ENCODE measurements at regions not wholly inside any gene's neighbourhood (a gene's known extent, or its start where the extent isn't known, plus 50 kb on each side); places are given as distances from the start of the nearest gene placed in this dataset.
A peak's percentile ranks its signal among the peaks of the same experiment; 100 is the strongest.
"Not testable (repeated sequence)": the region's sequence is repeated elsewhere in the genome, so short reads cannot be mapped to it uniquely, and the experiment has no call there.

DNA sequence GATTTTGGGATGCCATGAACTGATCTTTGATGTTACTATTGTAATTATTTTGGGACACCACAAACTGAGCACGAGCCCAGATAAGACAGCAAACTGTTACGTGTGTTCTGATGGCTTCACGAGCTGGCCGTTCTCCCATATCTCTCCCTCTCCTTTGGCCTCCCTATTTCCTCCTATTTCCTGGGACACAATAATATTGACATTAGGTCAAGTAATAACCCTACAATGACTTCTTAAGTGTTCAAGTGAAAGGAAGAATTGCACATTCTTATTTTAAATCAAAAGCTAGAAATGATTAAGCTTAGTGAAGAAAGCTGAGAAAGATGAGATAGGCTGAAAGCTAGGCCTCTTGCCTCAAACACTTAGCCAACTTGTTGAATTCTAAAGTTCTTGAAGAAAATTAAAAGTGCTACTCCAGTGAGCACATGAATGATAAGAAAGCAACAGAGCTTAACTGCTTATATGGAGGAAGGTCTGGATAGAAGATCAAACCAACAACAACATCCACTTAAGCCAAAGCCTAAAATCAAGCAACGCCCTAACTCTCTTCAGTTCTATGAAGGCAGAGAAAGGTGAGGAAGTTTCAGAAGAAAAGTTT, 247.1 kb downstream of the LRRC70 start:
- DNase-seq: no peak

- DNase-seq: no peak
These were observed 246.3 kb downstream of the LRRC70 start for GRCh38 chr5:62824936-62825335.

DNA sequence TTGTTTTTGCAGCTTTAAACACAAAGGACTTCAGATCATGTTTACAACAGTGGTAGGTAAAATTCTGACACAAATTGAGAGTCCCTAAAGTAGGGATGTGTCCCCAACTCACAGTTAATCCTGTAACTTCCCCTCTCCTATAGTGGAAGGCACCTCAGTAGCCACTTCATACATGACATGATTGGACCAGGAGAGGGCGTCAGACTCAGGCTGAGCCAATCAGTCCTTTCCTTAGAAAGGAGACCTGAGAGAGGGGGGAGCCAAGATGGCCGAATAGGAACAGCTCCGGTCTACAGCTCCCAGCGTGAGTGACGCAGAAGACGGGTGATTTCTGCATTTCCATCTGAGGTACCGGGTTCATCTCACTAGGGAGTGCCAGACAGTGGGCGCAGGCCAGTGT, 238.4 kb downstream of the LRRC70 start:
- not testable (repeated sequence) for DNase-seq

- no peak for DNase-seq
These were observed 236.4 kb downstream of the LRRC70 start for GRCh38 chr5:62814991-62815390.

- DNase-seq: no peak
These were observed 234.1 kb downstream of the LRRC70 start for GRCh38 chr5:62812621-62813255.

DNA sequence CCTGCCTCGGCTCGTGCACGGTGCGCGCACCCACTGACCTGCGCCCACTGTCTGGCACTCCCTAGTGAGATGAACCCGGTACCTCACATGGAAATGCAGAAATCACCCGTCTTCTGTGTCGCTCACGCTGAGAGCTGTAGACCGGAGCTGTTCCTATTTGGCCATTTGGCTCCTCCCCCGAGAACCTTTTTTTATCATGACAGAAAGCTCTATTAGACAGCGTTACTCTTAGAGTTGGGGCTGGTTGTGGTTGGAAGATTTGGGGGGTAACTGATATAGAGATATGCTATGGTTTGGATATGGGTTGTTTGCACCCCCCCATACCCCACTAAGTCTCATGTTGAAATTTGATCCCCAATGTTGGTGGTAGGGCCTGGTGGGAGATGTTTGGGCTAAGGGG, 226.2 kb downstream of the LRRC70 start:
- not testable (repeated sequence) for DNase-seq

GRCh38 chr5:62795926-62796325, 217.3 kb downstream of the LRRC70 start:
- no peak for DNase-seq

GRCh38 chr5:62794456-62794855, 215.8 kb downstream of the LRRC70 start:
- no peak for DNase-seq

DNA sequence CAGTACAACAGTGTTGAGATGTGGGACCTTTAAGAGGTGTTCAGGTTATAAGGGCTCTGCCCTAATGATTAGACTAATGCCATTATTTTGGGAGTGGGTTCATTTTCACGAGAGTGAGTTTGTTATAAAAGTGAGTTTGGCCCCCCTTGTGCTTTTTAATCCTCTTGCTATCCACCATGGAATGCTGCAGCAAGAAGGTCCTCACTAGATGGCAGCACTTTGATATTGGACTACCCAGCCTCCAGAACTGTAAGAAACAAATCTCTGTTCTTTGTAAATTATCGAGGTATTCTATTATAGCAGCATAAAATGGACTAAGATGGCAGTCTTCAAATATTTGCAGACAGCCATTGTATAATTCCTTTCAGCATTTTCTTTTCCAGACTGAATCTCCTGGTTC, 212.4 kb downstream of the LRRC70 start:
- no peak for DNase-seq

GRCh38 chr5:62790348-62790747, 211.7 kb downstream of the LRRC70 start:
- DNase-seq: no peak

DNA sequence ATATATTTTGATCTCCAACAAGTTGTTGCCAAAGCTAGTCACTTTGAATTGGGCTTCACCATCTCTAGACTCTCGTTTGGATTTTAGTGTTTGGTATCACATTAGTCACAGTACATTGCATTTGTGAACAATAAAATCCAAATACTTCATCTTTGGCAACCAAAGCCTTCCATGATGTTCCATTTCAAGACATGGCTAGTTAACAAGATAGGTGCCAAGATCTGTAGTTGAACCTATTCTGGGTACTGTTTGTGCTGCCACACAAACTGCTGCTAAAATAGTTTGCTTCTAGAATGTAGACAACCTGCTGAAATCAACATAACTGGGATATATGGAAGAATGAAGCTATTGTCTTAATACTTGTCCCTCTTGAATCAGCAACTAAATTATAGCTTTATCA, 207.5 kb downstream of the LRRC70 start:
- DNase-seq: no peak

DNA sequence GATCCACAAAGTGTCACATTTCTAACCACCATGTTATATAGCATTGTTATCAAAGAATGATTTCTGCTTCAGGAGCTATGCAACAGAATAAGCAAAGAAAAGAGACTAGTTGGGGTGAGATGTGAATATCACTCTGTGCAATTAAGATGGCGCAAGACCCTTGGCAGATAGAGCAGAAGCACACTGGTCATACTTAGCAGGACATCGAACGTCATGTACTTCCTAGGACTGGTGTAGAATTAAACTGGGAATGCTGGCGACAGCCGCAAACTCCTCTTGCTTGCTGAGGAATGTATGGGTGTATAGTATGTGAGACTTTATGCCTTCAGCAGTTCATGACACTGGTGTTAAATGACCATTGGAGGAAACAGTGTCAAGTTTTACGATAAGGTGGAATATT, 207.0 kb downstream of the LRRC70 start:
- DNase-seq: no peak

DNA sequence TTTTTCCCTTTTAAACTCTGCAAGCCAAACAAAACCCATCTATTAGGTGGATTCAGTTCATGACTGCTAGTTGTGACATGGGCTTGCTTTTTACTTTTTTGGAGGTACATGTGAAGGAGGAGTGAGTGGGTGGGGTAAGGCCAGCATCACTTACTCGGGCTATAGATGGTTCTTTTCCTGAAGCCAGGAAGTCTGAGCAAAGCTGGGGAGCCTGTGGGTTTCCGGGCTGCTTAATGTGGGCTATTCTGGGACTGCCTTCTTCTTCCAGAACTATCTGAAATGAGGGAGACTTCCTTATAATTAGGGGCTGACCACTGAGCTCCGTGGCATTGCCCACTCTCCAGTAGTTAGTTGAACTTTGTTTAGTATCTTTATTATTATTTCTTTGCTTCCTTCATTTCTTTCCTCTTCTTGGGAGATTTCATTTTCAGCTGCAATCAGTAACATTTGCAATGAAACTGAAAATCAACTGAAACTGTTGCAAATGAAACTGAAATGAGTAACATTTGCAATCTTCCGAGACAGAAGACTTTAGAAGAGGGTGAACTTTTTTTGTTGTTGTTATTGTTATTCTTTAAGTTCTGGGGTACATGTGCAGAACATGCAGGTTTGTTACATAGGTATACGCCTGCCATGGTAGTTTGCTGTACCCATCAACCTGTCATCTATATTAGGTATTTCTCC, 204.9 kb downstream of the LRRC70 start:
- DNase-seq: no peak

DNA sequence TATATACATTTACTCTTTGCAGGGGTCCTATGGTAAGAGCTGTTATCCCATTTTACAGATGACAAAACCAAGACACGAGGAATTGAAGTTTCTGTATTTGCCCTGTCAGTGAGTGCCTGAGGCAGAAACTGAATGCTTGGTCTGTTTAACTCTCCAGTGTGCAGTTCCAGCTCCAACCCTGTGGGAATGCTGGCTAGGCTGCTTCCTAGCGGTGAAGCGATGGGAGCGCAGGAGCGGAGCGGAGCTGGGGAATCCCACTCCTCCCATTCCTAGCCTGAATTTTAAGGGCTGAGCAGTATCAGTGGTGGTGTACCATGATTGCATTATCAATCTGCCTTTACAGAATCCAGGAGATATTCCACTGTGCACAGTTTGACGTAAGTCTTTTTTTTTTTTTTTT, 202.3 kb downstream of the LRRC70 start:
- no peak for DNase-seq

GRCh38 chr5:62780230-62780629, 201.6 kb downstream of the LRRC70 start:
- no peak for DNase-seq

DNA sequence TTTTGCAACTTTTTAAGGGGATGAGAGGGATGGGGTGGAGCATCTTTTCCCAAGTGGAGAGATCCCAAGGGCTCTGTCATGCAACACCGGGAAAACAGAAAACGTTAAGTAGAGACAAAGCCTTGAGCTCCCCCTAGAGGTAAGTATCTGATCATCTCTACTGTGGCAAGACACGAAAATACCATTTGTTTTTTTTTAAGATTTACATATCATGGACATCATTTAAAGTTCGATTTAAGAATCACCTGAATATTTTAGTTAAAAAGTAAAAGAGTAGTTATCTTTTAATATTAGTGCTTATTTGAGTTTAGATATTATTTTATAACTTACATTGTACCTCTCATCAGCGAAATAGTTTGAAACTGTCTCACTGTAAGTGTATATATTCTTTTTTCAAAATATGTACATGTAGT, 200.4 kb downstream of the LRRC70 start:
- peak; percentile 32 for DNase-seq

GRCh38 chr5:62778316-62779009, 199.8 kb downstream of the LRRC70 start:
- no peak for DNase-seq

DNA sequence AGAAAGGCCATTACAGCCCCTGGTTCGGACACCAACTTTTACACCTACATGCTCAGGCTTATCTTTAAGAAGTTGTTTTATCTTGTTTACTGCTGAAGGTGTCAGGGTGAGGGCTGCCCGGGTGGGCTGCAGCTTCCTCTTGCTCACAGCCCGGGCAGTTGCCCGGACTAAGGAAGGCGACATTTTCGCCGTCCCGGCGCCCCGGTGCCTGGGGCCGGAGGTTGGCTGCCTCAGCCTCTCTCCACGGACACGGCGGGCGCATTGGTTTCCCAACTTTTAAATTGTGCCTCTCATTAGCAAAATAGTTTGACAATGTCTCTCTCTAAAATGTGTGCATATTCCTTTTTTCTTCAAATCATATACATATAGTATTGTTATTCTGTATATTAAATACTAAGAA, 198.5 kb downstream of the LRRC70 start:
- not testable (repeated sequence) for DNase-seq

DNA sequence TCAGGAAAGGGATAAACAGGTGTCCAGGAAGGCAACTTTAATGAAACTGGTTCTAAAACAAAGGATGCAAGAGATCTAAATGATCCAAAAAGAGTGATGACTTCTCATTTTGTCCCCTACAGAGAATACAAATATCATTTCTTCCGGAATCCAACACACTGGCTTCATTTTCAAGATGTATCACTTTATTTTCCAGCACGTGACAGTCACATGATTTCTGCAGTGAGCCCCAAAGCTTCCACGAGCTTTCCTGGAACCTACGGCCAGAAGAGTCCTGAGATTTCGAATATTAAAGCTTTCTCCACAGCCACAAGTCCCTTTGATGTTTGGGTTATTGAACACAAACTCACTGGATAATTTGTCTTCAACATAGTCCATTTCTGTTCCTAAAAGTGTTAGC, 198.0 kb downstream of the LRRC70 start:
- DNase-seq: not testable (repeated sequence)

GRCh38 chr5:62773460-62773859, 194.8 kb downstream of the LRRC70 start:
- no peak for DNase-seq

DNA sequence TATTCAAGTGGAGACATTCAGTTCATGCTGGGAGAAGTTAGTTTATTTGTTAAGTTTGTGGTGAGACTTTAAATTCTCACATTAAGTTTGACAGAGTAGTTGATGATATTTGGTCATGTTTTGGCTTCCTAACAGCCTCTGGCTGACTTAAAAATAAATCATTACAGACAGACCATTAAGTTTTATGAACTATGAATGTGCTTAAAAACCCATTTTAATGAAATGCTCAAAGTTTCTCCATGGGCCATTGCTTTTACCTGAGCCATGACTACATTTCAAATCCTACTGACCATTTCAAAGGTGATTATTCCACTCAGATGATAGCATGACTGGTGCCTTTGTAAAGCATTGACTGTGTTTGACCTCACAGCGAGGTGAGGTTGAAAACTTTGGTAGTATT, 192.7 kb downstream of the LRRC70 start:
- DNase-seq: peak; percentile 23

GRCh38 chr5:62767650-62768049, 189.0 kb downstream of the LRRC70 start:
- no peak for DNase-seq

- no peak for DNase-seq
These were observed 188.5 kb downstream of the LRRC70 start for GRCh38 chr5:62767077-62767476.

- no peak for DNase-seq
These were observed 183.9 kb downstream of the LRRC70 start for GRCh38 chr5:62762503-62762902.
